Mucosa of descending colon (tissue), 3 donors: ENCODE measurements at regions not wholly inside any gene's neighbourhood (a gene's known extent, or its start where the extent isn't known, plus 50 kb on each side); places are given as distances from the start of the nearest gene placed in this dataset.

Experiments
- ATAC-seq: fragments of 200-7000 bp; cut with Tn5 transposase; one replicate; pipeline ENCODE4 v1.9.1; 2020; ENCODE audit warnings: mild to moderate bottlenecking, moderate library complexity
- DNase-seq, 3 donors: peaks; one replicate each; pipeline ENCODE4 v3.0.0-alpha.2; 2020
- H3K36me3 ChIP-seq: fragments of 200-600 bp; one replicate; pipeline ENCODE4 v1.8.0; 2021; ENCODE audit warnings: low read depth, mild to moderate bottlenecking
- H3K4me1 ChIP-seq: fragments of 200-600 bp; one replicate; pipeline ENCODE4 v1.8.0; 2021; ENCODE audit warnings: low read depth, mild to moderate bottlenecking
- H3K4me3 ChIP-seq: fragments of 200-600 bp; one replicate; pipeline ENCODE4 v1.8.0; 2021; ENCODE audit warnings: mild to moderate bottlenecking
- H3K9me3 ChIP-seq: fragments of 200-600 bp; one replicate; pipeline ENCODE4 v1.8.0; 2021; ENCODE audit warnings: mild to moderate bottlenecking
- intact Hi-C, 2 donors: fragments of 100-400 bp; cut with DNase I in 1 of 2; cut with micrococcal nuclease in 1 of 2; formaldehyde crosslinking; loops; one replicate each; pipeline versions ENCODE4 v1.11.0 to v1.11.1; 2022; cut with DNase I, micrococcal nuclease
- TF ChIP-seq, protein P1 (sequence below): fragments of 200-600 bp; IDR thresholded peaks from one replicate; pipeline ENCODE4 v1.8.0; 2022; ENCODE audit warnings: antibody characterized with exemption, mild to moderate bottlenecking
- donor health status: DM: no; HTN: no; CAD: no; lungs with moderate emphysema.
- donor health status: DM: no; HTN: no; CAD: no.
- donor health status: DM: no; HTN: yes; CAD: no.

- TF ChIP-seq, protein P1, sequence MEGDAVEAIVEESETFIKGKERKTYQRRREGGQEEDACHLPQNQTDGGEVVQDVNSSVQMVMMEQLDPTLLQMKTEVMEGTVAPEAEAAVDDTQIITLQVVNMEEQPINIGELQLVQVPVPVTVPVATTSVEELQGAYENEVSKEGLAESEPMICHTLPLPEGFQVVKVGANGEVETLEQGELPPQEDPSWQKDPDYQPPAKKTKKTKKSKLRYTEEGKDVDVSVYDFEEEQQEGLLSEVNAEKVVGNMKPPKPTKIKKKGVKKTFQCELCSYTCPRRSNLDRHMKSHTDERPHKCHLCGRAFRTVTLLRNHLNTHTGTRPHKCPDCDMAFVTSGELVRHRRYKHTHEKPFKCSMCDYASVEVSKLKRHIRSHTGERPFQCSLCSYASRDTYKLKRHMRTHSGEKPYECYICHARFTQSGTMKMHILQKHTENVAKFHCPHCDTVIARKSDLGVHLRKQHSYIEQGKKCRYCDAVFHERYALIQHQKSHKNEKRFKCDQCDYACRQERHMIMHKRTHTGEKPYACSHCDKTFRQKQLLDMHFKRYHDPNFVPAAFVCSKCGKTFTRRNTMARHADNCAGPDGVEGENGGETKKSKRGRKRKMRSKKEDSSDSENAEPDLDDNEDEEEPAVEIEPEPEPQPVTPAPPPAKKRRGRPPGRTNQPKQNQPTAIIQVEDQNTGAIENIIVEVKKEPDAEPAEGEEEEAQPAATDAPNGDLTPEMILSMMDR: no peak
- intact Hi-C loops: loop anchor here in 1 of 2 donors (10.0 kb wide), 1 partner anchor 885 kb away; no protein-coding TSS in a partner anchor
- Histone ChIP-seq H3K4me1 (no peaks in the 10 kb centered on the region), H3K36me3 (no peaks in the 10 kb centered on the region), H3K4me3 (no peak overlapping the region), H3K9me3 (no peaks in the 10 kb centered on the region)
- ATAC-seq (no peak), DNase-seq (no peak)
Observed at GRCh38 chr14:89029961-89030694, 205.7 kb downstream of the TTC8 start.

DNA sequence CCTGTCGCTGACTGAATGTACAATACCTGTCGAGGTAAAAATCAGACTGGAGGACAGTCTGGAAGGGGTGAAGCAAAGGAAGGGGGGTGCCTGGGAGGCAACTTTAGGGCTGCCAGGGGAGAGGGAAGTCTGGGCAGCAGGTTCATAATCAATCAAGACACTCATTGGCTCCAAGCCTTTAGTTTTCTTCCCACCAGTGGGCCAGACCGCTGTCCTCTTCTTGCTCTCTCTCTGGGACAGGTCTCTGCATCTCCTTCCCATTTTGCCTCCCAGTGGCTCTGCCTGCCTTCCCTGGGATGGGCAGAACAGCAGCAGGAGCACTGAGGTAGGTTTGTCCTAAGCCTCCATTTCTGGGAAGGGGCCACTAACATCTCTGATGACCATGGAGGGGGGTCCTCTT is 206.5 kb downstream of the TTC8 start:
- H3K4me1 ChIP-seq: no peaks in the 10 kb centered on the region
- intact Hi-C loops: loop anchor here in 1 of 2 donors (10.0 kb wide), 1 partner anchor 884 kb away; no protein-coding TSS in a partner anchor
- TF ChIP-seq, protein P1: no peak
- ATAC-seq (no peak), DNase-seq (no peak)
- no peaks in the 10 kb centered on the region for H3K36me3 ChIP-seq
- H3K4me3 ChIP-seq: no peak overlapping the region
- no peaks in the 10 kb centered on the region for H3K9me3 ChIP-seq

- Histone ChIP-seq H3K4me1 (no peaks in the 10 kb centered on the region), H3K9me3 (no peaks in the 10 kb centered on the region), H3K36me3 (no peaks in the 10 kb centered on the region), H3K4me3 (no peak overlapping the region)
- intact Hi-C loops: loop anchor here in 1 of 2 donors (10.0 kb wide), 1 partner anchor 883 kb away; no protein-coding TSS in a partner anchor
- TF ChIP-seq, protein P1: no peak
- no peak for DNase-seq
- ATAC-seq: no peak
Observed at GRCh38 chr14:89032086-89032649, 207.7 kb downstream of the TTC8 start.

DNA sequence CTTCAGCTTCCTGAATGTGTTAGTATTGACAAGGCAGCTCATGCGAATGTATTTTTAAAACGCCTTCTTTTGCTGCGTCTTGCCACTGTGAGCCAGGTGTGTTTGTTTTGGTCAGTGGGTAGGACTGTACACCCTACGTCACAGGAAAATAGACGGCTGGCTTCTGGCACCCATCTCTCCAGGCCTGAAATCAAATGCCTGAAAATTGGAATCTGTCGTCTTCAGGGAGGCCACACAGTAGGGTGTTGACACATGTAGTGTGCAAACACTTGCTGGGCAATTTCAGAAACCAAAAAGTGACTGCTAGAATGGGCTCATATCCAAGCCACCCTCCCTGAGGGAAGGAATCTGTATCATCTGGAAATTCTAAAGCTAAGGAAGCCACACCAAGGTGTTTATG is 209.3 kb downstream of the TTC8 start:
- intact Hi-C loops: loop anchor here in 1 of 2 donors (10.0 kb wide), 1 partner anchor 881 kb away; no protein-coding TSS in a partner anchor
- Histone ChIP-seq H3K9me3 (no peaks in the 10 kb centered on the region), H3K4me1 (no peaks in the 10 kb centered on the region), H3K4me3 (no peak overlapping the region), H3K36me3 (no peaks in the 10 kb centered on the region)
- DNase-seq: no peak
- TF ChIP-seq, protein P1: no peak
- ATAC-seq: no peak

GRCh38 chr14:89036371-89036770 is 211.9 kb downstream of the TTC8 start:
- no peak for DNase-seq
- Histone ChIP-seq H3K4me3 (no peak overlapping the region), H3K36me3 (no peaks in the 10 kb centered on the region), H3K4me1 (peaks cover 11% of the 10 kb centered on the region), H3K9me3 (no peaks in the 10 kb centered on the region)
- intact Hi-C loops: loop anchor here in 1 of 2 donors (10.0 kb wide), 1 partner anchor 878 kb away; no protein-coding TSS in a partner anchor
- no peak for ATAC-seq
- TF ChIP-seq, protein P1: no peak
